NT2/D1 (cell line): ENCODE measurements at regions not wholly inside any gene's neighbourhood (a gene's known extent, or its start where the extent isn't known, plus 50 kb on each side); places are given as distances from the start of the nearest gene placed in this dataset.

Experiments
- DNase-seq: peaks from one replicate; pipeline ENCODE4 v3.0.0-alpha.2; 2011; ENCODE audit warnings: low read depth, low spot score
- H3K27me3 ChIP-seq: 2 replicates; pipeline ENCODE4 v1.6.0; 2011; ENCODE audit warnings: mild to moderate bottlenecking; ENCODE audit not compliant: insufficient read length, insufficient read depth
- H3K36me3 ChIP-seq: 2 replicates; pipeline ENCODE4 v1.6.1; 2011; ENCODE audit warnings: mild to moderate bottlenecking, low read length, mixed read lengths; ENCODE audit not compliant: insufficient read depth, insufficient read length
- H3K4me1 ChIP-seq: 2 replicates; pipeline ENCODE4 v1.5.1; 2011; ENCODE audit not compliant: insufficient read depth, insufficient read length
- H3K4me3 ChIP-seq: 2 replicates; pipeline ENCODE4 v1.5.1; 2011; ENCODE audit warnings: low read depth; ENCODE audit not compliant: insufficient read length
- H3K9ac ChIP-seq: 2 replicates; pipeline ENCODE4 v1.6.0; 2011; ENCODE audit warnings: low read depth; ENCODE audit not compliant: insufficient read length
- H3K9me3 ChIP-seq: 2 replicates; pipeline ENCODE4 v1.5.1; 2011; ENCODE audit warnings: mild to moderate bottlenecking, low read length; ENCODE audit not compliant: insufficient read depth
- SUZ12 ChIP-seq: IDR thresholded peaks from 2 replicates; pipeline ENCODE4 v1.6.1; 2011; ENCODE audit not compliant: insufficient read length, insufficient read depth; ENCODE audit errors: extremely low read depth
- YY1 ChIP-seq: IDR thresholded peaks from 2 replicates; pipeline ENCODE4 v1.6.1; 2011; ENCODE audit not compliant: insufficient read length, insufficient read depth
- ZNF274 ChIP-seq: IDR thresholded peaks from 2 replicates; pipeline ENCODE4 v1.6.1; 2011; ENCODE audit warnings: mild to moderate bottlenecking, low read depth, low read length

DNA sequence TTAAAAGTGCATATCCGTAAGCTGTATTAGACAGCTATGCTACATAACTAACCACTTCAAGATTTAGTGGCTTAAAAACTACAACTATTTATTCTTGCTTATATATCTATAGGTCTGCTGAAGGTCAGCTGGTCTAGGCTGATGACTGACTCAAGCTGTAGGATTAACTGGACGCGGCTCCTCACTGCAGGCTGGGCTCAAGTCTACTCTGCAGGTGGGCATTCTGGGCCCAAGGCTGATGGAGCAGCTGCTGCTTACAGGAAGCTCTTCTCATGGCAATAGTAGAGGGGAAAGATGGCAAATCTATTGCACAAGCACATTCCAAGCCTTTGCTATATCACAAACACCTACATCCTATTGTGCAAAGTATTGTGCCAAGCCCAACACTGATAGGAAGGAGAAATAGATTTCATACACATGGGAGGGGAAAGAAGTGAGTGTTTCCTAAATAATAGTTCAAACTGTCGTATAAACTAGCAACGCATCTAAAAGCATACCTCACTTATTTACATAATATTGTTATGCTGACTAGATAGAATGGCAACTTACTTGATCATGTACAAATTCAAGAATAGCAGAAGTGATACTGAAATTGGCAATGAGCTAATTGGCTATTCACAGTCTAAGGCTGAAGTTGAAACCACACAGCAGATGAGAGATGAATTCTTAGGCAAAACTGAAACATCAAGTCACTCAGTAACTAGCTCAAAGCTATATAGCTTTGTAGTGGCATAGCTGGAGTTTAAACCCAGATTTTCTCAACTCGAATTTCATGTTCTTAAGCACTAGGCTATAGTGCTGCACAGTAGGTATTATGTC lies 263.8 kb downstream of the NKX6-1 start:
- Histone ChIP-seq H3K27me3 (no peaks in the 10 kb centered on the region), H3K36me3 (no peaks in the 10 kb centered on the region), H3K4me1 (no peaks in the 10 kb centered on the region), H3K9ac (no peak overlapping the region), H3K4me3 (no peak overlapping the region), H3K9me3 (no peaks in the 10 kb centered on the region)
- no peak for DNase-seq
- no peak for TF ChIP-seq YY1
- no peak for TF ChIP-seq SUZ12
- TF ChIP-seq ZNF274 = no peak

DNA sequence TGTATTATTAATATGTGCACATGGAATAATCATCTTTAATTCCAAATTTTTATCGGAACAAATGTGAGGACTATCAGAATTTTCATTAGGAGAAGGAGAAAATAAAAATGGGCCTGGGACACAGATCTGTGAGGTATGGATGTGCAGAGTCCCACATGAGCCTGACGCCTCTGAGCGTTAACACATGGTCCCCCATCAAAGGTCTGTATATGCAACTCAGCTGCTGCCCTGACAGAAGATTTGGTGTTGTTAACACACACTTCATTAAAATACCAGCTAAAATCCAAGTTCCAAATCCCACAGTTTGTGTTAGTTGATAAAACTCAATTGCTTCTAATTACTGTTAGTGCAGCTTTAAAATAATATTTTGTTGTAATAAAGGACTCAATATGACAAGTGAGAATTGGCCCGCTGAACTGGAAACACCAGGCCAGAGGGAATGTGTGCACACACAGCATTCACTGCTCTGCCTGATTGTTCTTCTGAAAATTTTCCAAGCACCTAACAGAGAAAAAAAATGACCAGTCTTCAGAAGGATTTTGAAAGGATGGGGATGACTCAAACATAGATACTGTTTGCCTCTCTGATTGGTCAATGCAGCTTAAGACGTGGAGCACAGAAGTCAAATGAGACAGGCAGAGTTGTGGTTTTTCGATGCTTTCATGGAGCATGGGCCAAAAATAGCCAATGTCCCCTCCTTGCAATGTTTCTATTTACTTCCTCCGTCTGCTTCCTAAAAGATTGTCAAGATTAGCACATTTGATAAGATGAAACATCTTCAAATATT lies 266.6 kb downstream of the NKX6-1 start:
- Histone ChIP-seq H3K36me3 (no peaks in the 10 kb centered on the region), H3K27me3 (no peaks in the 10 kb centered on the region), H3K9ac (no peak overlapping the region), H3K9me3 (no peaks in the 10 kb centered on the region), H3K4me1 (no peaks in the 10 kb centered on the region), H3K4me3 (no peak overlapping the region)
- no peak for TF ChIP-seq SUZ12
- no peak for TF ChIP-seq ZNF274
- no peak for TF ChIP-seq YY1
- DNase-seq = no peak

GRCh38 chr4:84231539-84232055 lies 267.5 kb downstream of the NKX6-1 start:
- no peak for TF ChIP-seq SUZ12
- no peak for TF ChIP-seq ZNF274
- no peak for TF ChIP-seq YY1
- H3K27me3 ChIP-seq = no peaks in the 10 kb centered on the region
- no peak overlapping the region for H3K9ac ChIP-seq
- no peak for DNase-seq
- no peak overlapping the region for H3K4me3 ChIP-seq
- no peaks in the 10 kb centered on the region for H3K36me3 ChIP-seq
- no peaks in the 10 kb centered on the region for H3K9me3 ChIP-seq
- H3K4me1 ChIP-seq = no peaks in the 10 kb centered on the region

- Histone ChIP-seq H3K9ac (no peak overlapping the region), H3K4me3 (no peak overlapping the region), H3K27me3 (no peaks in the 10 kb centered on the region), H3K36me3 (no peaks in the 10 kb centered on the region), H3K9me3 (no peaks in the 10 kb centered on the region), H3K4me1 (no peaks in the 10 kb centered on the region)
- DNase-seq = peak; percentile 46
- TF ChIP-seq SUZ12 (no peak), YY1 (no peak), ZNF274 (no peak)
Measured at GRCh38 chr4:84224522-84224921, 274.6 kb downstream of the NKX6-1 start.

- no peak for DNase-seq
- Histone ChIP-seq H3K27me3 (no peaks in the 10 kb centered on the region), H3K4me1 (no peaks in the 10 kb centered on the region), H3K9ac (no peak overlapping the region), H3K36me3 (no peaks in the 10 kb centered on the region), H3K4me3 (no peak overlapping the region), H3K9me3 (no peaks in the 10 kb centered on the region)
- TF ChIP-seq SUZ12 = no peak
- TF ChIP-seq YY1 = no peak
- no peak for TF ChIP-seq ZNF274
Measured at GRCh38 chr4:84221704-84222103, 277.4 kb downstream of the NKX6-1 start.

DNA sequence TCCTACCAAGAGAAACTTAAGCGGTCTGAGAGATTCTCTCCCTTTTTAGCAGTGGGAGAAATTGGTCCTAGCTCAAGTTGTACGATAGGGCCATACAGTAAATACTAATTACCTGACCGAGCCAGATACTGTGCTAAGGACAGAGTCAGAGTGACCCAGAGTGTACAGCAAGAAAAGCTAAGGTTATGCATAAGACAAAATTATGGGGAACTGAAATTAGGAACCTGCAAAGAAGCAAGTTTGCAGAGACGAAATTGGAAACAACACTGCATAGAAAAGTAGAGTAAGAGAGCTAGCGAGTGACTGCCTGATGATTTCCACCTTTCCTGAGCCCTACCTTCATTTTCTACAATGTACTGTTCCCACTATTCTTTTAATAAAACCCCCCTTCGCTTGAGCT lies 278.1 kb downstream of the NKX6-1 start:
- Histone ChIP-seq H3K36me3 (no peaks in the 10 kb centered on the region), H3K27me3 (no peaks in the 10 kb centered on the region), H3K4me3 (no peak overlapping the region), H3K9me3 (no peaks in the 10 kb centered on the region), H3K9ac (no peak overlapping the region), H3K4me1 (no peaks in the 10 kb centered on the region)
- TF ChIP-seq ZNF274 = no peak
- no peak for TF ChIP-seq SUZ12
- TF ChIP-seq YY1 = no peak
- DNase-seq = no peak

DNA sequence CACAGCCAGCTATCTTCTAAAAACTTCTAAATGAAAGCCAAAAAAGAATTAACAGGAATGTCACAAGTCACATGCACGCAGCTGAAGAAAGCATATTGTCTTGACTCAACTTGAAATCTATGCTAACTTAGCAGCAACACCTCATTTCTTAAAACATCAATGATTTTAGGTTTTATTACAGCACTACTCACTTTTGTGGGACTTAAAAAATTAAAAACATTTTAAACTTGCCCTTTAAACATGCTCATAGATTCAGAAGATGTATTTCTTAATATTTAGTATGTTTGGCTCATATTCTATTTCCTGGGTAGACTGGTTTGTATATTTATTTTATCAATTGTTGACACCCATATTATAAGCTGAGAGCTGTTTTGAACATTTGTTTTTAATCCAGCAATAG lies 279.4 kb downstream of the NKX6-1 start:
- no peaks in the 10 kb centered on the region for H3K27me3 ChIP-seq
- DNase-seq = no peak
- H3K9me3 ChIP-seq = no peaks in the 10 kb centered on the region
- TF ChIP-seq SUZ12 = no peak
- H3K9ac ChIP-seq = no peak overlapping the region
- no peaks in the 10 kb centered on the region for H3K36me3 ChIP-seq
- H3K4me1 ChIP-seq = no peaks in the 10 kb centered on the region
- H3K4me3 ChIP-seq = no peak overlapping the region

DNA sequence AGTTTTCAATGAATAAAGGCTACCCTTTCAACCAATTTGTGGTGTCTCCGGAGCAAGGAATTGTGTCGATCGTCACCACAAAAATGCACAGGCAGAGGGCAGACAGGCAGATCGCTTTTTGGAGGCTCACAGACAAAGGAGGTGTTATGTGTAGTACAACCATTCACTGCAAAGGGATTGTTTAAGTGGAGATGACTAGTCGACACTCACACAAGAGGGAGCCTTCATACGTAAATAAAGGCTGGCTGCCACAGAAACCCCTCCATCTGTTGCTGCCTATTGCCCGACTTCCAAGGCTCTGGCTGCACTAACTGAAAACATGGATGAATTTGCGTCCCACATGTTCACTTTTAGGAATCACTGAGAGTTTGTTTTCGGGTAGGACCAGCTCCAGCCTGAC lies 281.1 kb downstream of the NKX6-1 start:
- H3K36me3 ChIP-seq = no peaks in the 10 kb centered on the region
- TF ChIP-seq YY1 (no peak), SUZ12 (no peak), ZNF274 (no peak)
- DNase-seq = peak; percentile 23

More for the DNA sequence above, 281.1 kb downstream of the NKX6-1 start:
- no peak overlapping the region for H3K9ac ChIP-seq
- H3K9me3 ChIP-seq = no peaks in the 10 kb centered on the region
- H3K4me1 ChIP-seq = no peaks in the 10 kb centered on the region
- H3K27me3 ChIP-seq = no peaks in the 10 kb centered on the region
- no peak overlapping the region for H3K4me3 ChIP-seq
